Naive thymus-derived CD4-positive, alpha-beta T cell (primary cell): ENCODE measurements at regions not wholly inside any gene's neighbourhood (a gene's known extent, or its start where the extent isn't known, plus 50 kb on each side); places are given as distances from the start of the nearest gene placed in this dataset.

Experiments used
- ATAC-seq: fragments of 150-1000 bp; cut with Tn5 transposase; 2 replicates; pipeline ENCODE4 v1.10.0; 2021; ENCODE audit warnings: mild to moderate bottlenecking, moderate library complexity
- CTCF ChIA-PET: fragments of 350-600 bp; sonication (Branson Sonifier 250); formaldehyde crosslinking; loops from one replicate; lab custom pipeline; 2021; ENCODE audit warnings: antibody characterized with exemption; lab: Charles Lee
- POLR2A ChIA-PET: fragments of 350-600 bp; sonication (Branson Sonifier 250); formaldehyde crosslinking; loops from one replicate; lab custom pipeline; 2021; ENCODE audit warnings: antibody characterized with exemption, inconsistent platforms; lab: Charles Lee
- DNase-seq, 9 donors: peaks; one replicate each; pipeline versions ENCODE4 v3.0.0 to v3.0.0-alpha.2; 2020 to 2022; ENCODE audit warnings: mixed read lengths in 1 of 9
- H3K27ac ChIP-seq: one replicate; pipeline ENCODE4 v1.7.0; 2013; ENCODE audit warnings: mild to moderate bottlenecking, low read depth, low read length, moderate library complexity
- H3K27me3 ChIP-seq, 2 donors: one replicate each; pipeline ENCODE4 v1.7.0; 2013; ENCODE audit warnings: low read length in 2 of 2, mild to moderate bottlenecking in 2 of 2, moderate library complexity in 2 of 2; ENCODE audit not compliant: control insufficient read depth in 2 of 2, insufficient read depth in 2 of 2
- H3K36me3 ChIP-seq, 3 experiments: 1 replicate in 2 of 3; 2 replicates in 1 of 3; pipeline ENCODE4 v1.7.0; 2013; ENCODE audit warnings: low read length in 3 of 3, mild to moderate bottlenecking in 3 of 3, moderate library complexity in 1 of 3; ENCODE audit not compliant: insufficient read depth in 3 of 3, control insufficient read depth in 2 of 3
- H3K4me1 ChIP-seq, 2 donors: one replicate each; pipeline ENCODE4 v1.7.0; 2013; ENCODE audit warnings: low read length in 2 of 2, mild to moderate bottlenecking in 2 of 2, moderate library complexity in 1 of 2; ENCODE audit not compliant: control insufficient read depth in 2 of 2, insufficient read depth in 2 of 2
- H3K4me3 ChIP-seq: 2 replicates; pipeline ENCODE4 v1.7.0; 2013; ENCODE audit warnings: mild to moderate bottlenecking, low read length
- H3K9me3 ChIP-seq, 3 experiments: 1 replicate in 2 of 3; 2 replicates in 1 of 3; pipeline ENCODE4 v1.7.0; 2013; ENCODE audit warnings: low read length in 3 of 3; ENCODE audit not compliant: control insufficient read depth in 2 of 3
- H3K27ac Mint-ChIP-seq, 9 donors: one replicate each; pipeline ENCODE4 v1.8.0; 2020 to 2022; ENCODE audit warnings: mixed read lengths in 9 of 9, mild to moderate bottlenecking in 8 of 9, moderate library complexity in 5 of 9, inconsistent platforms in 2 of 9
- H3K27me3 Mint-ChIP-seq, 5 donors: one replicate each; pipeline ENCODE4 v1.8.0; 2021 to 2022; ENCODE audit warnings: mixed read lengths in 5 of 5, mild to moderate bottlenecking in 1 of 5
- H3K36me3 Mint-ChIP-seq, 5 donors: one replicate each; pipeline ENCODE4 v1.8.0; 2020 to 2022; ENCODE audit warnings: mixed read lengths in 5 of 5, mild to moderate bottlenecking in 3 of 5, inconsistent platforms in 1 of 5
- H3K4me1 Mint-ChIP-seq, 7 donors: one replicate each; pipeline ENCODE4 v1.8.0; 2020 to 2022; ENCODE audit warnings: mixed read lengths in 7 of 7, mild to moderate bottlenecking in 3 of 7, inconsistent platforms in 1 of 7
- H3K4me3 Mint-ChIP-seq, 10 donors: one replicate each; pipeline ENCODE4 v1.8.0; 2020 to 2022; ENCODE audit warnings: mild to moderate bottlenecking in 10 of 10, mixed read lengths in 10 of 10, moderate library complexity in 6 of 10, inconsistent platforms in 2 of 10
- H3K9me3 Mint-ChIP-seq, 11 donors: one replicate each; pipeline ENCODE4 v1.8.0; 2020 to 2022; ENCODE audit warnings: mixed read lengths in 11 of 11, mild to moderate bottlenecking in 4 of 11, inconsistent platforms in 1 of 11, moderate library complexity in 1 of 11
- intact Hi-C, 2 donors: fragments of 100-400 bp; cut with micrococcal nuclease; formaldehyde crosslinking; loops; one replicate each; pipeline ENCODE4 v1.15.1; 2023

- Mint-ChIP-seq H3K4me1 (no peaks in the 10 kb centered on the region), H3K27me3 (peaks cover 0 to 13% (median 5%) of the 10 kb centered on the region in 5 donors), H3K27ac (no peak overlapping the region), H3K4me3 (no peak overlapping the region), H3K9me3 (peaks cover 0 to 5% (median 0%) of the 10 kb centered on the region in 11 donors), H3K36me3 (no peaks in the 10 kb centered on the region)
- ATAC-seq, result no peak
- Histone ChIP-seq H3K27ac (no peak overlapping the region), H3K36me3 (no peaks in the 10 kb centered on the region), H3K4me1 (no peaks in the 10 kb centered on the region), H3K4me3 (no peak overlapping the region), H3K9me3 (no peaks in the 10 kb centered on the region), H3K27me3 (no peaks in the 10 kb centered on the region)
- ChIA-PET CTCF (no interaction called here), POLR2A (no interaction called here)
- no peak for DNase-seq
- intact Hi-C loops, result loop anchor here in 1 of 2 donors (5.0 kb wide), 1 partner anchor 1788 kb away; no protein-coding TSS in a partner anchor
Observed at GRCh38 chr11:81495699-81496292, 1237.9 kb downstream of the FAM181B start.

- H3K4me1 Mint-ChIP-seq, result no peaks in the 10 kb centered on the region
- peaks cover 0 to 11% (median 3%) of the 10 kb centered on the region in 5 donors for H3K27me3 Mint-ChIP-seq
- no peak overlapping the region for H3K27ac Mint-ChIP-seq
- no peaks in the 10 kb centered on the region for H3K4me1 ChIP-seq
- CTCF ChIA-PET, result no interaction called here
- H3K9me3 ChIP-seq, result no peaks in the 10 kb centered on the region
- H3K27me3 ChIP-seq, result no peaks in the 10 kb centered on the region
- no peak overlapping the region for H3K4me3 ChIP-seq
- POLR2A ChIA-PET, result no interaction called here
- DNase-seq (no peak), ATAC-seq (no peak)
- no peak overlapping the region for H3K27ac ChIP-seq
- no peaks in the 10 kb centered on the region for H3K36me3 ChIP-seq
- intact Hi-C loops, result no loop called here
- no peak overlapping the region for H3K4me3 Mint-ChIP-seq
- H3K36me3 Mint-ChIP-seq, result no peaks in the 10 kb centered on the region
- H3K9me3 Mint-ChIP-seq, result peaks cover 0 to 4% (median 0%) of the 10 kb centered on the region in 11 donors
Observed at GRCh38 chr11:81494431-81494830, 1239.2 kb downstream of the FAM181B start.

GRCh38 chr11:81492923-81493445, 1240.7 kb downstream of the FAM181B start:
- Mint-ChIP-seq H3K27me3 (peaks cover 0 to 2% (median 0%) of the 10 kb centered on the region in 5 donors), H3K27ac (no peak overlapping the region), H3K4me1 (no peaks in the 10 kb centered on the region), H3K9me3 (peaks cover 0 to 2% (median 0%) of the 10 kb centered on the region in 11 donors), H3K36me3 (no peaks in the 10 kb centered on the region), H3K4me3 (no peak overlapping the region)
- Histone ChIP-seq H3K27me3 (no peaks in the 10 kb centered on the region), H3K4me3 (no peak overlapping the region), H3K9me3 (no peaks in the 10 kb centered on the region), H3K36me3 (no peaks in the 10 kb centered on the region), H3K27ac (no peak overlapping the region), H3K4me1 (no peaks in the 10 kb centered on the region)
- ATAC-seq (no peak), DNase-seq (no peak)
- ChIA-PET CTCF (no interaction called here), POLR2A (no interaction called here)
- intact Hi-C loops, result no loop called here

GRCh38 chr11:81487109-81487508, 1246.6 kb downstream of the FAM181B start:
- intact Hi-C loops, result no loop called here
- H3K27me3 Mint-ChIP-seq, result no peaks in the 10 kb centered on the region
- DNase-seq (no peak), ATAC-seq (no peak)
- H3K4me3 ChIP-seq, result no peak overlapping the region
- no peaks in the 10 kb centered on the region for H3K9me3 ChIP-seq
- POLR2A ChIA-PET, result no interaction called here
- H3K27me3 ChIP-seq, result no peaks in the 10 kb centered on the region
- peaks cover 0 to 2% (median 0%) of the 10 kb centered on the region in 7 donors for H3K4me1 Mint-ChIP-seq
- H3K9me3 Mint-ChIP-seq, result no peaks in the 10 kb centered on the region
- no peak overlapping the region for H3K4me3 Mint-ChIP-seq
- no peaks in the 10 kb centered on the region for H3K36me3 Mint-ChIP-seq
- H3K27ac ChIP-seq, result no peak overlapping the region
- CTCF ChIA-PET, result no interaction called here
- no peaks in the 10 kb centered on the region for H3K36me3 ChIP-seq
- H3K27ac Mint-ChIP-seq, result no peak overlapping the region
- no peaks in the 10 kb centered on the region for H3K4me1 ChIP-seq

- Mint-ChIP-seq H3K4me3 (no peak overlapping the region), H3K36me3 (peaks cover 0 to 4% (median 0%) of the 10 kb centered on the region in 5 donors), H3K9me3 (peaks cover 0 to 10% (median 0%) of the 10 kb centered on the region in 11 donors), H3K27me3 (no peaks in the 10 kb centered on the region), H3K4me1 (peaks cover 0 to 2% (median 0%) of the 10 kb centered on the region in 7 donors), H3K27ac (no peak overlapping the region)
- ChIA-PET CTCF (no interaction called here), POLR2A (no interaction called here)
- no peaks in the 10 kb centered on the region for H3K9me3 ChIP-seq
- H3K4me3 ChIP-seq, result no peak overlapping the region
- DNase-seq, result no peak
- intact Hi-C loops, result no loop called here
- H3K27ac ChIP-seq, result no peak overlapping the region
- H3K4me1 ChIP-seq, result no peaks in the 10 kb centered on the region
- ATAC-seq, result no peak
- no peaks in the 10 kb centered on the region for H3K27me3 ChIP-seq
- no peaks in the 10 kb centered on the region for H3K36me3 ChIP-seq
Observed at GRCh38 chr11:81484196-81484595, 1249.5 kb downstream of the FAM181B start.

- H3K27ac Mint-ChIP-seq, result no peak overlapping the region
- intact Hi-C loops, result no loop called here
- Histone ChIP-seq H3K36me3 (no peaks in the 10 kb centered on the region), H3K27ac (no peak overlapping the region), H3K4me1 (no peaks in the 10 kb centered on the region), H3K27me3 (no peaks in the 10 kb centered on the region), H3K9me3 (no peaks in the 10 kb centered on the region), H3K4me3 (no peak overlapping the region)
- ChIA-PET CTCF (no interaction called here), POLR2A (no interaction called here)
- no peak overlapping the region for H3K4me3 Mint-ChIP-seq
- DNase-seq, result no peak
- ATAC-seq, result no peak
- peaks cover 0 to 4% (median 0%) of the 10 kb centered on the region in 5 donors for H3K36me3 Mint-ChIP-seq
- peaks cover 0 to 10% (median 0%) of the 10 kb centered on the region in 11 donors for H3K9me3 Mint-ChIP-seq
- H3K4me1 Mint-ChIP-seq, result no peaks in the 10 kb centered on the region
- H3K27me3 Mint-ChIP-seq, result no peaks in the 10 kb centered on the region
Observed at GRCh38 chr11:81477277-81477676, 1256.4 kb downstream of the FAM181B start.

GRCh38 chr11:81476345-81476744, 1257.3 kb downstream of the FAM181B start:
- H3K4me3 Mint-ChIP-seq, result no peak overlapping the region
- intact Hi-C loops, result no loop called here
- no peak overlapping the region for H3K27ac Mint-ChIP-seq
- no peaks in the 10 kb centered on the region for H3K4me1 ChIP-seq
- peaks cover 0 to 1% (median 0%) of the 10 kb centered on the region in 5 donors for H3K36me3 Mint-ChIP-seq
- no peaks in the 10 kb centered on the region for H3K9me3 ChIP-seq
- no peaks in the 10 kb centered on the region for H3K36me3 ChIP-seq
- H3K4me3 ChIP-seq, result no peak overlapping the region
- ATAC-seq (no peak), DNase-seq (no peak)
- ChIA-PET POLR2A (no interaction called here), CTCF (no interaction called here)
- H3K4me1 Mint-ChIP-seq, result no peaks in the 10 kb centered on the region
- H3K27me3 ChIP-seq, result no peaks in the 10 kb centered on the region
- H3K27ac ChIP-seq, result no peak overlapping the region
- H3K9me3 Mint-ChIP-seq, result peaks cover 0 to 8% (median 0%) of the 10 kb centered on the region in 11 donors
- no peaks in the 10 kb centered on the region for H3K27me3 Mint-ChIP-seq
